Testis (tissue), 2 donors: ENCODE measurements at regions not wholly inside any gene's neighbourhood (a gene's known extent, or its start where the extent isn't known, plus 50 kb on each side); places are given as distances from the start of the nearest gene placed in this dataset.

Experiments
- POLR2A ChIP-seq: fragments of 450-650 bp; IDR thresholded peaks from one replicate; pipeline ENCODE4 v1.6.1; 2017; ENCODE audit warnings: antibody characterized with exemption, mild to moderate bottlenecking, moderate library complexity
- TF ChIP-seq, protein P1 (sequence below), 3 experiments: fragments of 450-650 bp in 2 of 3; fragments of 200-600 bp in 1 of 3; sonication (generic) in 1 of 3; IDR thresholded peaks; one replicate each; pipeline ENCODE4 v1.5.1; 2016 to 2019; ENCODE audit warnings: antibody characterized with exemption in 3 of 3, mild to moderate bottlenecking in 2 of 3, moderate library complexity in 1 of 3

DNA sequence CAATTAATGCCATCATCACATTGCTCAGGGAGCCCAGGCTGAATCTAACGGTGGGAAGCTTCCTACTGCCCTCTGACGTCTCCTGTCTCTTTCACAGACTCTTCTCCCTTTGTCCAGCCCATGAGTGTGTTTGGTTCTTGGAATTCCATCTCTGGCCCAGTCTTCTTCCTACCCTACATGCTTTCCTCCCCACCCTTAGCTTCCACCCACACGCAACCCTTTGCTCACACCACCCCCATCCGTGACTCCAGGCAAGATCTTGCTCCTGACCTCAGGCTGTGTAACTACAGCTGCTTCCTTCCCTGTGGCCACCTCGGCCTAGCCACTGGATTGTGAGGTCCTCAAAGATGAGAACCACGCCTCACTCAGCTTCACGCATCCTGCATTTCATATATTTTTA is 72.3 kb upstream of the THBS1 start:
- TF ChIP-seq, protein P1, sequence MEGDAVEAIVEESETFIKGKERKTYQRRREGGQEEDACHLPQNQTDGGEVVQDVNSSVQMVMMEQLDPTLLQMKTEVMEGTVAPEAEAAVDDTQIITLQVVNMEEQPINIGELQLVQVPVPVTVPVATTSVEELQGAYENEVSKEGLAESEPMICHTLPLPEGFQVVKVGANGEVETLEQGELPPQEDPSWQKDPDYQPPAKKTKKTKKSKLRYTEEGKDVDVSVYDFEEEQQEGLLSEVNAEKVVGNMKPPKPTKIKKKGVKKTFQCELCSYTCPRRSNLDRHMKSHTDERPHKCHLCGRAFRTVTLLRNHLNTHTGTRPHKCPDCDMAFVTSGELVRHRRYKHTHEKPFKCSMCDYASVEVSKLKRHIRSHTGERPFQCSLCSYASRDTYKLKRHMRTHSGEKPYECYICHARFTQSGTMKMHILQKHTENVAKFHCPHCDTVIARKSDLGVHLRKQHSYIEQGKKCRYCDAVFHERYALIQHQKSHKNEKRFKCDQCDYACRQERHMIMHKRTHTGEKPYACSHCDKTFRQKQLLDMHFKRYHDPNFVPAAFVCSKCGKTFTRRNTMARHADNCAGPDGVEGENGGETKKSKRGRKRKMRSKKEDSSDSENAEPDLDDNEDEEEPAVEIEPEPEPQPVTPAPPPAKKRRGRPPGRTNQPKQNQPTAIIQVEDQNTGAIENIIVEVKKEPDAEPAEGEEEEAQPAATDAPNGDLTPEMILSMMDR (IDR thresholded peaks at IDR 0.05): no peak
- TF ChIP-seq POLR2A: no peak
